GM12874 (cell line): ENCODE measurements at regions not wholly inside any gene's neighbourhood (a gene's known extent, or its start where the extent isn't known, plus 50 kb on each side); places are given as distances from the start of the nearest gene placed in this dataset.

Source experiments
- TF ChIP-seq, protein P1 (sequence below): IDR thresholded peaks from 2 replicates; pipeline ENCODE4 v1.5.1; 2011; ENCODE audit warnings: low read depth, mild to moderate bottlenecking, control low read depth, low read length, moderate library complexity; ENCODE audit not compliant: insufficient read depth

GRCh38 chr1:95562230-95562629 is 328.2 kb downstream of the RWDD3 start:
- TF ChIP-seq, protein P1, sequence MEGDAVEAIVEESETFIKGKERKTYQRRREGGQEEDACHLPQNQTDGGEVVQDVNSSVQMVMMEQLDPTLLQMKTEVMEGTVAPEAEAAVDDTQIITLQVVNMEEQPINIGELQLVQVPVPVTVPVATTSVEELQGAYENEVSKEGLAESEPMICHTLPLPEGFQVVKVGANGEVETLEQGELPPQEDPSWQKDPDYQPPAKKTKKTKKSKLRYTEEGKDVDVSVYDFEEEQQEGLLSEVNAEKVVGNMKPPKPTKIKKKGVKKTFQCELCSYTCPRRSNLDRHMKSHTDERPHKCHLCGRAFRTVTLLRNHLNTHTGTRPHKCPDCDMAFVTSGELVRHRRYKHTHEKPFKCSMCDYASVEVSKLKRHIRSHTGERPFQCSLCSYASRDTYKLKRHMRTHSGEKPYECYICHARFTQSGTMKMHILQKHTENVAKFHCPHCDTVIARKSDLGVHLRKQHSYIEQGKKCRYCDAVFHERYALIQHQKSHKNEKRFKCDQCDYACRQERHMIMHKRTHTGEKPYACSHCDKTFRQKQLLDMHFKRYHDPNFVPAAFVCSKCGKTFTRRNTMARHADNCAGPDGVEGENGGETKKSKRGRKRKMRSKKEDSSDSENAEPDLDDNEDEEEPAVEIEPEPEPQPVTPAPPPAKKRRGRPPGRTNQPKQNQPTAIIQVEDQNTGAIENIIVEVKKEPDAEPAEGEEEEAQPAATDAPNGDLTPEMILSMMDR: no peak

DNA sequence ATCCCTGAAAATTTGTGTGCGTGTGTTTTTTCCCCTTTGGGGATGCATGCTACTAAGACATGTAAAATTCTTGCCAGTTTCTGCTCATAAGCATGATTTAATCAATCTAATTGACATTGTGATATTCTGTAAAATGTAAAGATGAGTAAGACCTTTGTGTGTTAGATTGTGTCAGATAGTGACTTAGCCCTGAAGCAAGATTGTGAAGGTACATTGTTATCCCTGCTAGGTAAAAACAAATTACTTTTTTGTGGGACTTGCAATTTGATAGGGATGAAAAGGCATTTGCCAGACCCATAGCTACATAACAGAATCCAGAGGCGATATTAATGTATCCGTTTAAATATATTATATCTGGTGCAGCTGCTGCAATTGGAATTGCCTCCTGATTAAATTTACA is 338.0 kb downstream of the RWDD3 start:
- TF ChIP-seq, protein P1: no peak

- TF ChIP-seq, protein P1: no peak
Measured at GRCh38 chr1:95572962-95573361, 339.0 kb downstream of the RWDD3 start.

- TF ChIP-seq, protein P1: no peak
Measured at GRCh38 chr1:95575291-95575690, 341.3 kb downstream of the RWDD3 start.

- TF ChIP-seq, protein P1: no peak
Measured at GRCh38 chr1:95578462-95578861, 344.5 kb downstream of the RWDD3 start.

GRCh38 chr1:95582191-95582590 is 348.2 kb downstream of the RWDD3 start:
- TF ChIP-seq, protein P1: no peak

DNA sequence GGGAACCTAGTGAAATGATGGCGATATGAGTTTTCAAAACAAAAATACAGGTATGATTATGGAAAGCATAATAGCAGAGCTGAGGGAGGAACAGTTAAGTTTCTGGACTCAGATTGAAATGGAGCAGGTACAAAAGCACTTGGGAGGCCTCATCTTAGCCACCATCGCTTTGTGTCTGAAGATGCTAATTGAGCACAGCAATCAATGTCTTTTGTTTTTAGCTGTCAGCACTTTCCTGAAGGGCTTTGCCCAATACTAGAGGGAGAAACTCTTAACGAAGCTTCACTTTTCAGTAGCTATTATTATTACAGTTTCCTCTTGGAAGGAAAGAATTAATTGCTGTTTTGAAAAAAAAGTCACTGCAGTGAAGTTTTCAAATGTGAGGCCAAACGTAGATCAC is 348.7 kb downstream of the RWDD3 start:
- TF ChIP-seq, protein P1: no peak

DNA sequence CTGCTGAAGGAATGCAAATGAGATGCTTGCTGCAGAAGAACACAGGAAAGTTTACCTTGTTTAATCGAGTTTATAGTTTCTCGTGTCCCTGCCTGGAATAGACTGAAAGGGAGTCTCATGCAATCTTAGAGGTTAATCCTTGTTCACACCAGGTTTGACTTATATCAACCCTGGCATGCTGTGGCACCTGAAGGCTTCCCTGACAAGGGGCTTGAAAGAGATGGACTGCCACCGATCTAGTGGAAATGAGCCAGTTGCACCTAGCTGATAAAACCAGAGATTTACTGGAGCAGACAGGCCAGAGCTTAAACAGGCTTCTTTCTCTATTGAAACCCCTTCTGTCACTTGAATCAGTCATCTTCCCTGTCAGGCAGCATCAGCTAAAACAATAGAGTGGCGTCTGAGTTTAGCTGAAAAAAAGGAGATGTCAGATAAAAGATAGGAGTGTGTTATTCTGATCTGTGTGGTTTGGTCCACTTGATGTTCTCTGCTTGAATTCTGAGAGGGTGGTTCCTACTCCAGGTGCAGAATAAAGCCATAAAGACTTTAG is 349.7 kb downstream of the RWDD3 start:
- TF ChIP-seq, protein P1: no peak
